ENCODE measurements at regions not wholly inside any gene's neighbourhood (a gene's known extent, or its start where the extent isn't known, plus 50 kb on each side); places are given as distances from the start of the nearest gene placed in this dataset.

- no peak for DNase-seq
These were observed 207.1 kb downstream of the NFATC2 start for GRCh38 chr20:51335329-51335841.

GRCh38 chr20:51334609-51335008, 207.9 kb downstream of the NFATC2 start:
- no peak for DNase-seq
- Mint-ChIP-seq H3K9me3 (no peaks in the 10 kb centered on the region), H3K27me3 (ENCODE audit: low read depth, poor library complexity) (no peaks in the 10 kb centered on the region), H3K4me1 (peaks cover 25% of the 10 kb centered on the region), H3K4me3 (no peak overlapping the region), H3K36me3 (ENCODE audit: low read depth) (no peaks in the 10 kb centered on the region), H3K27ac (no peak overlapping the region)
- no peak for TF ChIP-seq CTCF (IDR thresholded peaks at IDR 0.05)

More at GRCh38 chr20:51335329-51335841, 207.1 kb downstream of the NFATC2 start:
- H3K27ac Mint-ChIP-seq, result no peak overlapping the region
- H3K27me3 Mint-ChIP-seq (ENCODE audit: low read depth, poor library complexity), result peaks cover 2% of the 10 kb centered on the region
- no peaks in the 10 kb centered on the region for H3K9me3 Mint-ChIP-seq
- H3K4me1 Mint-ChIP-seq, result peaks cover 28% of the 10 kb centered on the region
- TF ChIP-seq CTCF (IDR thresholded peaks at IDR 0.05), result no peak
- H3K36me3 Mint-ChIP-seq (ENCODE audit: low read depth), result no peaks in the 10 kb centered on the region
- no peak overlapping the region for H3K4me3 Mint-ChIP-seq

GRCh38 chr20:51333971-51334370, 208.5 kb downstream of the NFATC2 start:
- Mint-ChIP-seq H3K27me3 (ENCODE audit: low read depth, poor library complexity) (peaks cover 3% of the 10 kb centered on the region), H3K9me3 (no peaks in the 10 kb centered on the region), H3K4me3 (no peak overlapping the region), H3K4me1 (peaks cover 23% of the 10 kb centered on the region), H3K27ac (no peak overlapping the region), H3K36me3 (ENCODE audit: low read depth) (no peaks in the 10 kb centered on the region)
- TF ChIP-seq CTCF (IDR thresholded peaks at IDR 0.05), result no peak
- no peak for DNase-seq

- Mint-ChIP-seq H3K27ac (no peak overlapping the region), H3K36me3 (ENCODE audit: low read depth) (no peaks in the 10 kb centered on the region), H3K4me1 (peaks cover 23% of the 10 kb centered on the region), H3K9me3 (no peaks in the 10 kb centered on the region), H3K27me3 (ENCODE audit: low read depth, poor library complexity) (peaks cover 3% of the 10 kb centered on the region), H3K4me3 (no peak overlapping the region)
- no peak for DNase-seq
- TF ChIP-seq CTCF (IDR thresholded peaks at IDR 0.05), result no peak
These were observed 209.1 kb downstream of the NFATC2 start for GRCh38 chr20:51333446-51333845.

GRCh38 chr20:51331481-51331880, 211.0 kb downstream of the NFATC2 start:
- no peak for DNase-seq
- peaks cover 24% of the 10 kb centered on the region for H3K4me1 Mint-ChIP-seq
- no peak overlapping the region for H3K27ac Mint-ChIP-seq
- no peak for TF ChIP-seq CTCF (IDR thresholded peaks at IDR 0.05)
- no peaks in the 10 kb centered on the region for H3K9me3 Mint-ChIP-seq
- peaks cover 3% of the 10 kb centered on the region for H3K27me3 Mint-ChIP-seq (ENCODE audit: low read depth, poor library complexity)
- H3K4me3 Mint-ChIP-seq, result no peak overlapping the region
- H3K36me3 Mint-ChIP-seq (ENCODE audit: low read depth), result no peaks in the 10 kb centered on the region

GRCh38 chr20:51329845-51330244, 212.7 kb downstream of the NFATC2 start:
- no peak for DNase-seq
- peaks cover 20% of the 10 kb centered on the region for H3K4me1 Mint-ChIP-seq
- H3K36me3 Mint-ChIP-seq (ENCODE audit: low read depth), result no peaks in the 10 kb centered on the region
- H3K27me3 Mint-ChIP-seq (ENCODE audit: low read depth, poor library complexity), result peaks cover 3% of the 10 kb centered on the region
- H3K27ac Mint-ChIP-seq, result no peak overlapping the region
- no peak overlapping the region for H3K4me3 Mint-ChIP-seq
- H3K9me3 Mint-ChIP-seq, result no peaks in the 10 kb centered on the region
- no peak for TF ChIP-seq CTCF (IDR thresholded peaks at IDR 0.05)

Measured in nephron progenitor cell (in vitro differentiated cells).